GM12875 (cell line): ENCODE measurements at regions not wholly inside any gene's neighbourhood (a gene's known extent, or its start where the extent isn't known, plus 50 kb on each side); places are given as distances from the start of the nearest gene placed in this dataset.

Experiments used
- H3K4me3 ChIP-seq: one replicate; pipeline ENCODE4 v1.5.1; 2011; ENCODE audit warnings: low read depth, low read length, control low read depth
- CTCF ChIP-seq: IDR thresholded peaks from 2 replicates; pipeline ENCODE4 v1.5.1; 2011; ENCODE audit warnings: low read depth, mild to moderate bottlenecking, control low read depth, inconsistent platforms, low read length, moderate library complexity, borderline replicate concordance; ENCODE audit not compliant: insufficient read depth

GRCh38 chr2:83941886-83942285 is 517.2 kb downstream of the SUCLG1 start:
- no peak for TF ChIP-seq CTCF
- no peak overlapping the region for H3K4me3 ChIP-seq

- no peak for TF ChIP-seq CTCF
- no peak overlapping the region for H3K4me3 ChIP-seq
Observed at GRCh38 chr2:83933749-83934148, 525.3 kb downstream of the SUCLG1 start.

- no peak for TF ChIP-seq CTCF
Observed at GRCh38 chr2:83923531-83923930, 535.5 kb downstream of the SUCLG1 start.

GRCh38 chr2:83916559-83916958 is 542.5 kb downstream of the SUCLG1 start:
- no peak overlapping the region for H3K4me3 ChIP-seq
- no peak for TF ChIP-seq CTCF

More at GRCh38 chr2:83923531-83923930, 535.5 kb downstream of the SUCLG1 start:
- H3K4me3 ChIP-seq, result no peak overlapping the region

- H3K4me3 ChIP-seq, result no peak overlapping the region
- no peak for TF ChIP-seq CTCF
Observed at GRCh38 chr2:83915381-83915780, 543.7 kb downstream of the SUCLG1 start.

GRCh38 chr2:83908750-83909149 is 550.3 kb downstream of the SUCLG1 start:
- no peak for TF ChIP-seq CTCF
- no peak overlapping the region for H3K4me3 ChIP-seq

- no peak for TF ChIP-seq CTCF
- no peak overlapping the region for H3K4me3 ChIP-seq
Observed at GRCh38 chr2:83901317-83901716, 557.8 kb downstream of the SUCLG1 start.
